NB4 (cell line): ENCODE measurements at regions not wholly inside any gene's neighbourhood (a gene's known extent, or its start where the extent isn't known, plus 50 kb on each side); places are given as distances from the start of the nearest gene placed in this dataset.

ENCODE experiments used
- MYC ChIP-seq: IDR thresholded peaks from 2 replicates; pipeline ENCODE4 v1.6.1; 2011; ENCODE audit warnings: low read depth, low read length
- POLR2A ChIP-seq: IDR thresholded peaks from 2 replicates; pipeline ENCODE4 v1.6.1; 2011; ENCODE audit warnings: mild to moderate bottlenecking; ENCODE audit not compliant: insufficient read length; ENCODE audit errors: extremely low read depth
- TF ChIP-seq, protein P1 (sequence below): IDR thresholded peaks from one replicate; pipeline ENCODE4 v1.5.1; 2012; ENCODE audit warnings: low read depth, low read length

DNA sequence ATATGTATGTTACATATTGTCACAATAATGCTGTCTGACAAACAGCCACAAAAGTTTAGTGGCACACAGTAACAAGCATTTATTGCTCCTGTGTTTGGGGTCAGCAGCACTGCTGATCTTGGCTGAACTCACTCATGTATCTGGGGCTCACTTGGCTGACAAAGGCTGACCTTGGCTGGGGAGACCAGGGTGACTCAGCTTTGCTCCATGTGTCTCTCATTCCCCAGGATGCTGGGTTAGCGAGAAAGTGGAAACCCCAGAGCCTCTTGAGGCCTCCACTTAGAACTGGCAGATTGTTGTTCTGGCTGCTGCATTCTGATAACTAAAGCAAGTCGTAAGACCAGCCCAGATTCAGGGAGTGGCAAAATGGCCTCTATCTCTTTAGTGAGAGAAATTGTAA is 217.3 kb upstream of the HABP2 start:
- TF ChIP-seq, protein P1, sequence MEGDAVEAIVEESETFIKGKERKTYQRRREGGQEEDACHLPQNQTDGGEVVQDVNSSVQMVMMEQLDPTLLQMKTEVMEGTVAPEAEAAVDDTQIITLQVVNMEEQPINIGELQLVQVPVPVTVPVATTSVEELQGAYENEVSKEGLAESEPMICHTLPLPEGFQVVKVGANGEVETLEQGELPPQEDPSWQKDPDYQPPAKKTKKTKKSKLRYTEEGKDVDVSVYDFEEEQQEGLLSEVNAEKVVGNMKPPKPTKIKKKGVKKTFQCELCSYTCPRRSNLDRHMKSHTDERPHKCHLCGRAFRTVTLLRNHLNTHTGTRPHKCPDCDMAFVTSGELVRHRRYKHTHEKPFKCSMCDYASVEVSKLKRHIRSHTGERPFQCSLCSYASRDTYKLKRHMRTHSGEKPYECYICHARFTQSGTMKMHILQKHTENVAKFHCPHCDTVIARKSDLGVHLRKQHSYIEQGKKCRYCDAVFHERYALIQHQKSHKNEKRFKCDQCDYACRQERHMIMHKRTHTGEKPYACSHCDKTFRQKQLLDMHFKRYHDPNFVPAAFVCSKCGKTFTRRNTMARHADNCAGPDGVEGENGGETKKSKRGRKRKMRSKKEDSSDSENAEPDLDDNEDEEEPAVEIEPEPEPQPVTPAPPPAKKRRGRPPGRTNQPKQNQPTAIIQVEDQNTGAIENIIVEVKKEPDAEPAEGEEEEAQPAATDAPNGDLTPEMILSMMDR: no peak
- TF ChIP-seq POLR2A (no peak), MYC (no peak)
